ENCODE measurements at regions not wholly inside any gene's neighbourhood (a gene's known extent, or its start where the extent isn't known, plus 50 kb on each side); places are given as distances from the start of the nearest gene placed in this dataset.

GRCh38 chr9:119884438-119884837 lies 515.2 kb upstream of the BRINP1 start:
- TF ChIP-seq CTCF (IDR thresholded peaks at IDR 0.05 in 8 of 11, conservative IDR thresholded peaks at IDR 0.05 in 3 of 11) (no peak), POLR2AphosphoS5 (IDR thresholded peaks at IDR 0.05) (no peak)

Measured in spleen (tissue), 7 donors.